GM11168 (cell line): ENCODE measurements at regions not wholly inside any gene's neighbourhood (a gene's known extent, or its start where the extent isn't known, plus 50 kb on each side); places are given as distances from the start of the nearest gene placed in this dataset.
"Not testable (repeated sequence)": the region's sequence is repeated elsewhere in the genome, so short reads cannot be mapped to it uniquely, and the experiment has no call there.

Experiments used
- in situ Hi-C: fragments of 300-500 bp; cut with MboI; formaldehyde crosslinking; loops from one replicate; pipeline ENCODE4 v1.12.0; 2022; ENCODE audit warnings: low sequenced_read_pairs; ENCODE audit not compliant: unreplicated experiment

- in situ Hi-C loops: no loop called here
These were observed 403.9 kb upstream of the SMIM31 start for GRCh38 chr4:164350061-164350460.

GRCh38 chr4:164350716-164351115, 403.2 kb upstream of the SMIM31 start:
- in situ Hi-C loops: not testable (repeated sequence)

DNA sequence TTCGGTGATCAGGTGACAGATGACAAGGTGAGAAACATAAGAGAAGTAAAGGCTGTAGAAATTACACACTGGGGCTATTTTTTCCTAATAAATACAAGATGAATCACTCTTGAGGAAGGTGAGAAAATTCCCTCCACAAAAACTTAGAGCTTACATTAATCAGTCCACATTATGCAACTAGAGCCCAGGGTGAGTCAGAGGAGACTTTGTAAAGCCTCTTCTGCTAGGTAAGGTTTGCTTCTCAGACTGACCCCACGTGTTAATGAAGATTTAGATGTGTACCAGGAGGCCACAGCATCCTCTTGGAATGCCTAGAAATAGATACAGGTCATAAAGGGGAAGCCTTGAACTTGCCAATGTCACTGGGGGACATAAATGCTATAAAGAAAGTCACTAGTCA, 396.0 kb upstream of the SMIM31 start:
- in situ Hi-C loops: no loop called here

GRCh38 chr4:164358400-164358799, 395.5 kb upstream of the SMIM31 start:
- in situ Hi-C loops: no loop called here

- in situ Hi-C loops: no loop called here
These were observed 394.1 kb upstream of the SMIM31 start for GRCh38 chr4:164359881-164360280.

DNA sequence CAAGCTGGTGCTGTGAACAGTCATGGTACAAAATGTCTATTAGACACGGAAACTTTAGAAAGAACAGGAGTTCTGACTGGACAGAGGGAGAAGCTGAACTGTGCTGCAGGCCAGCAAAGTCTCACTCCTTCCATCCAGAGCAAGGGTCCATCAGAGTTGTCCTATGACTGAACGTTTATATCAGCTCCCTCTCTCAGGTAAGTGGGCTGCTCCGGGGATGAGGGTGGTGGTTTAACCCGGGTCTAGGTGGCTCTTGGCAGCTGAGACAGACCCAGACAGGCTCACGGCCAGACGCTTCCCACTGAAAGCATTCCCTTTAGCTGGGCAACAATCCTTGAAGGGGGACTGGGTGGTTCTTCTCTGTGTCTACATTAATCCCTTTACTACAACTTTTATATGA, 385.0 kb upstream of the SMIM31 start:
- in situ Hi-C loops: no loop called here

DNA sequence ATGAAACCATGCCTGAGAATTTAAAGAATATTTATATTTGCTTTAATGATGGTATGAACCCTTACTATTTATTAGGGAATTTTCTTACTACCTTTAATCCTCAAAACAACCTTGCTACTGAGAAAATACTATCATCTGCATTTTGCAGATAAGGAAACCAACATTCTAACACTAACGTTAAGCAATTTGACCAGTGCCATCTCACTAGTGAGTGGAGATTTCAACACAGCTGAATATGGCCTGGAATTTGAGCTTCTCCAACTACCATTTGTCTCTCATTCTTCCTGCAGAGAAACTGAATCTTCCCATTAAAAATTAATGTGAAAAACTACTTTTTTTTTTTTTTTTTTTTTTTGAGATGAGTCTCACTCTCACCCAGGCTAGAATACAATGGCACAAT, 380.9 kb upstream of the SMIM31 start:
- in situ Hi-C loops: no loop called here

DNA sequence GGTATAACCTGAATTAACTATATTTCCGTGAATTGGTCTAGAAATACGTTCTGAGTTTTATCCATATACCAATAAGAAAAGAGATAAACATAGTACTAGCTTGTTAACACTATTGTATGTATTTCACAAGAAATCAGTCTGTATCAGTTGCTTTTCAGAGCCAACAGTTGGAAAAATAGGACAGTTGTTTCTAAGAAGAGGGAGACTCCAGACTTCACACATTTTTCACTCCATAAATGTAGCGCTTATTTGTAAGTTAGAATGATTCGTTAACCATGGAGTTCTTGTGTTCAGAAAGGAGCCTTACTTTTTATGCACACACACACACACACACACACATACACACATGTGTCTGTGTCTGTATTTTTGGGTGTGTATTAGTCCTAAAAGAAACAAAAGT, 376.7 kb upstream of the SMIM31 start:
- in situ Hi-C loops: no loop called here

DNA sequence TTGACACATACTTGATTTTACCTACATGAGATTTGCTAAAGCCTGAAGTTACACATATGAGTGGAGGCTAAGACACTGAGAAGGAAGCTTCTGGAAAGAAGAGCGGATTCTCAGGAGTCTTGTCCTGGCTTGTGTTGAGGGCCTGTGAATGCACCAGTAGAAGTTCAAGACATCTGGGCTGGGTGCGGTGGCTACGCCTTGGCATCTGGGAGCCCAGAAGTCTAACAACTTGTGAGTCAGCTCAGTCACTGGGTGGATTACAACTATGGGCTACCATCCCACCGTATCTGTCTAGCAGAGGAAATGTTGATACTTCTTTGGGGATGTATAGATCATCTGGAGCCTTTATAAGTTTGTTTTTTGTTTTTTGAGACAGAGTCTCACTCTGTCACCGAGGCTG, 375.6 kb upstream of the SMIM31 start:
- in situ Hi-C loops: no loop called here

- in situ Hi-C loops: no loop called here
These were observed 374.2 kb upstream of the SMIM31 start for GRCh38 chr4:164379694-164380093.

GRCh38 chr4:164381859-164382258, 372.1 kb upstream of the SMIM31 start:
- in situ Hi-C loops: no loop called here

DNA sequence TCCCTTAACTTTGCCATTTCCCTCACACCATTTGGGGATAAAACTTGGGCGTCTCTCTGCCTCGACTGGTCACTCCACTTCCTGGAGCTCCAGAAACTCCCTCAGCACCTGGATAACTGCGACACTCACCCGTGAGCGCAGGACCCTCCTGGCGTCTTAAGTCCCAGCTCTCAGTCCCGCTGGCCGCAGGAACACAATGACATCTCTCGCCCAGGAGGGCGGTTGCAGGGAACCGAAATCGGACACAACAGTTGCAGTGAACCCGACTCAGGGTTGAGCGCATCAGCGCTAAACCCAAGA, 370.9 kb upstream of the SMIM31 start:
- in situ Hi-C loops: no loop called here

DNA sequence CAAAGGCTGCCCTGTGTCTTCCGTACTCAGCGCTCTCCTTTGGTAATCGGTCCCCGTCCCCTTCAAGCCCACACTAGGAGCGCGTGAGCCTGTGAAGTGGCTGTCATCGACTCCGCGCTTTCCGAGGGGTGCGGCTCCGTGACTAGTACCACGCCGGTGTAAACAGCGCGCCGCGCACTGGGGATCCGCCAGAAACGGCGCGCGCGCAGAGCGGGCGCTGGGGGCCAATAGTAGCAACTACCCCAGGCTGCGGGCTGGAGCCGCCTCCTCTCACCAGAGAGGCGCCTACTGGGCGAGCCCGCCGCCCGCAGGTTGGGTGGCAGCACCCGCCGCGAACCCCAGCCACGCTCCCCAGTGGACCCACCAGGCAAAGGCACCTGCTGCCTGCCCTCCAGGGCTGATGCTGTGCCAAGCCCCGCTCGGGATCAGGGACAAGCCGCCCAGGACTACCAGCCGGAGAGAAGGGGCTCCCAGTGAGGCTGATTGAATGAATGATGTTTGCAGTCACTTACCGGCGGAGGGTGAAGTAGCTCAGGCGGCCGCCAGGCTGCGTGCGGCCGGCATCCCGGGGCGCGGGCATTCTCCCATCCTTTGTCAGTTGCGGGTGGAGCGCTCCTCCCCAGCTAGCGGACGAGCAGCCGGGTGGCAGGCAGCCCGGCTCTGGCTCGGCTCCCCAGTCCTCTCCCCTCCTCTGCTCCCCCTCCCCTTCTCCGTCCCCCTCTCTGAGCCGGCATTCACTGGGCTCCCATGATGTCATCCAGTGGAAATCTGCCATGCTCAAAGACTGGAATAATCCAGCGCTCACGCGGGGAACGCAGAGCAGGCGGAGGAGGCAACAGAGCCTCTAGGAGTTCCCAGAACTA, 370.3 kb upstream of the SMIM31 start:
- in situ Hi-C loops: no loop called here

- in situ Hi-C loops: no loop called here
These were observed 369.5 kb upstream of the SMIM31 start for GRCh38 chr4:164384416-164384815.

GRCh38 chr4:164396439-164396838, 357.5 kb upstream of the SMIM31 start:
- in situ Hi-C loops: no loop called here

DNA sequence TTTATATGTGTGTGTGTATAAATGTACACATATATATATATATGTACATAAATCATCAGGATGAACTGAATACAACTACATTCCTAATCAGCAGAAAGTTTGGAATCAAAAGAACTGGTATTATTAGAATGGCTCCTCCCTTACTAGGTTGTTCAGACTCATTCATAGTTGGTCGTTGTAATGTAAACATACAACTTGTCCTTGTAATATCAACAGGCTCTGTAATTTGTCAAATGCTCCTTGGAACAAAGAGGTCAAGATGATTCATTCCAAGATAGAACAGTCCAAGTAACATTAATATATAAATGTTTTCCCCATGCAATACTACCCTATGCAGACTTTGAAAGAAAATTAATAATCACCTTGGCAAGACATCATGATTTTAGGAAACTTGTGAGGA, 351.4 kb upstream of the SMIM31 start:
- in situ Hi-C loops: no loop called here

DNA sequence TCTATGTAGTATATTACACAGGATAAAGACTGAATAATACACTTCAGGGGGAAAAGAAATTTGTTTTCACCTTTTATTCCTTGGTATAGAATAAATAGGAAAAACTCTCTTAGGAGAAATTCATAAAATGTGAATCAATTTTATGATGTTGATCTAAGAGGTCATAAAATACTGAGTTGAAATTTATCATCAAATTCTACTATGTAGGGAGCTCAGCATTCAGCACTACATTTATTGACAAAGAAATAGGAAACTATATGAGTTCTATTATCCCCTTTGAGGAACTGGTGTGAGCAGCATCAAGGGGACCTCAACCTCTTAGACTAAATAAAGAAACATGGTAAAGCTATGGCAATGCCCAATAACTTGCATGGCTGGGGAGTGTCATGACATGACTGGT, 348.2 kb upstream of the SMIM31 start:
- in situ Hi-C loops: no loop called here

DNA sequence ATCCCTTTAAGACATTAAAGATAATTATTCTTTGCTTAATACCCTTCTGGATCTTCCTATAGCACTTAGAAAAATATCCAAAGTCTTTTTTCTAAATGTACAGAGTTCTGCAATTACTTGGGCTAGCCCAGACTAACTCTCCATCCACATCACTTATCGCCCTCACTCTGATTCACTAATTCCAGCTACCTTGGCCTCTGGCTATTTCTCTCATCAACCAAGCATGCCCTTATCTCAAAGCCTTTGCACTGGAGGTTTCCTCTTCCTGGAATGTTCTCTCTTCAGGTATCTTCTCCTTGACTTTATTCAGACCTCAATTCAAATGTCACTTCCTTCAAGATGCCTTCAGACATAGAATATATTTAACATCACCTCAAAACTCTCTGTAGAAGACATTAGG, 345.1 kb upstream of the SMIM31 start:
- in situ Hi-C loops: no loop called here

DNA sequence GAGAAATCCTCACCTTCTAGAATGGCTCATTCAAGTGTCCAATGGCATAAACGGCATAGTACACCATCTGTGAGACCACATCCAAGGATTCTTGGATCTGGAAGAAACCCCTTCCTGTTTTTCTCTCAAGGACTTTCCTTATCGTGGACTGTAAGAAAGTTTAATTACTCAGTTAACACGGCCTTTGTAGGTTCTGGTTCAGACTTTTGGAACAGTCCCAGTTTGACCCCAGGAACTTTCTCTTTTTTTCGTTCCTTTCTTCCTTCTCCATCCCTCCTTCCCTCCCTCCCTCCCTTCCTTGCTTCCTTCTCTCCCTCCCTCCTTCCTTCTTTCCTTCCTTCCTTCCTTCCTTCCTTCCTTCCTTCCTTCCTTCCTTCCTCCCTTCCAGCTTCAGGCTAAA, 343.5 kb upstream of the SMIM31 start:
- in situ Hi-C loops: no loop called here

DNA sequence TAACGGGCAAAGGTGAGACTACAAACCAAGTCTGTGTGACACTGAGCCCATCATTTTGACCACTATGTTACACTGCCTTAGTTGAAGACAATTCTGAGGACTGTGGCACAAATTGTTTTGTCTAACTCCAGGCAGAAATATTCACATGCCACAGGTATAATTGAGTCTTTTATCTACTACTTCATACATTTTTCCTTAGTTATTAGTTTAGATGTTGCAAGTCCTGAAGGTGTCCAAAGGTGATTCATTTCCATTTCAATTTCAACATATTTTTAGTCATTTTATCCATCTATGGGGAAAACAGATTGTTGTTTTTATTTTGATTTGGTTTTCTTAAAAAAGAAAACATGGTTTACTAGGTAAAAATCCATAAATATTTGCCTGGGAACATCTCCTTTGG, 341.7 kb upstream of the SMIM31 start:
- in situ Hi-C loops: no loop called here

DNA sequence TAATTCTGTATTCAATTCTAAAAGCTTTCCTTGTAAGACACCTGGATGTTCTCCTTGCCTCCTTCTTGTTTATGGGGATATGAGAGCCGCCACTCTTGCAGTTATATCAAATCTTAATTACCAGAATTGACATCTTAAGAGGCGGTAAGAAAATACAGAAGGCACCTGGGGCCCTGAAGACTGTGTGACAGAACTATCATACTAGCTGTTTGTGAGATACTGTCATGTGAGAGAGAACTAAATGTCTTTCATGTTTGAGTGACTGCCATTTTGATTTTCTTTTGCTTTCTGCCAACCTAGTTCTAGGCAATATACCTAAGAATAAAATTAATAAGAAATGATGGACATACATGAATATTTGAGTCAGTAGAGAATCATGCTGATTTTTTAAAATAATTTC, 340.2 kb upstream of the SMIM31 start:
- in situ Hi-C loops: no loop called here

GRCh38 chr4:164423819-164424218, 330.1 kb upstream of the SMIM31 start:
- in situ Hi-C loops: no loop called here

GRCh38 chr4:164424846-164425245, 329.1 kb upstream of the SMIM31 start:
- in situ Hi-C loops: no loop called here
